Glomerular endothelial cell (primary cell): ENCODE measurements at regions not wholly inside any gene's neighbourhood (a gene's known extent, or its start where the extent isn't known, plus 50 kb on each side); places are given as distances from the start of the nearest gene placed in this dataset.
A peak's percentile ranks its signal among the peaks of the same experiment; 100 is the strongest.

Source experiments
- DNase-seq: peaks from one replicate; pipeline ENCODE4 v3.0.0-alpha.2; 2011; ENCODE audit warnings: low read depth, low spot score; ENCODE audit errors: extremely low read depth

DNA sequence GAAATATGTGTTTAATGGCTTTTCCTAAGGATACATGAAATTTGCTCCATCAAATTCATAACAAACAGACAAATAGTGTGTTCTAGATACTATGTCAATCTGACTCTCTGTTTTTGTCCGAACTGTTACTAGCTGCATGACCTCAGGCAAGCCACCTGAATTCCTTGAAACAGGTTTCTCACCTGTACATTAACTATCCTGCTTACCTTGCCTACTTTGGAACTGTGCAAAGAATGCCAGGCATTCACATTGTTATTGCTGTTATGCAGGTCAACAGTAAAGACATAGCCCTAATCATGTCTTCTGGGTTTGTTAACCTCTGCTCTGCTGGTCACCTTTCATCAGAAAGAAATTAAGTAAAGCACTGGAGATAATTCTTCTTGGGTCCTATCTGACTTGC is 1283.9 kb upstream of the CELF2 start:
- no peak for DNase-seq

DNA sequence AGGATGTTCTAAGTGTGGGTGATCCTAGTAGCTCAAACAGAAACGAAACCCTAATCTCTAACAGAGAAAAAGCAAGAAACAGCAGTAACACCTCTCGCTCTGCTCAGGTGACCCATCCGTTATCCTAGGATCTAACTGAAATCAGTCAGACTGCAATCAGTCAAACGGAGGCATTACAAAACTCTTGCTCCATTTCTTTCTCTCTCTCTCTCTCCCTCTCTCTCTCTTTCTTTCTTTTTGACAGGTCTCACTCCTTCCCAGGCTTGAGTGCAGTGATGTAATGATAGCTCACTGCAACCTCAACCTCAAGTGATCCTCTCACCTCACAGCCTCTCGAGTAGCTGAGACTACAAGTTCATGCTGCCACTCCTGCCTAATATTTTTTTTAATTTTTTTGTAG is 1283.5 kb upstream of the CELF2 start:
- DNase-seq, result no peak

DNA sequence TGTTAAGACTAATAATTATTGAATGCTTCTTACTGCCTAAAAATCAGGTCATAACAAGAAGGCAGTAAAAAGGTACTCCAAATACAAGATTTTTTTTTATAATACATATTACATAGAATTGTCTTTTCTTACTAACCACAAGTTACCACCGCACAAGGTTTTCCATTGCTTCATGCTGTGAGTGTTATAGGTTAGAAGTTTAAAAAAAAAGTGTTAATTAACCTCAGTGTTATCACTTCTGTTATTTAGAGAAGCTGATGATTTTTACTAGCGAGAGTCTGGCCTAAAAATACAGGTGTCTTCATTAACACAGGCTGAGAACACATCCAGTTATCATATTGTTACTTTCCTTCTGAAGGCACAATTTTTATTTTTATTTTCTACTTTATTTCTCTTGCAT is 1281.9 kb upstream of the CELF2 start:
- no peak for DNase-seq

DNA sequence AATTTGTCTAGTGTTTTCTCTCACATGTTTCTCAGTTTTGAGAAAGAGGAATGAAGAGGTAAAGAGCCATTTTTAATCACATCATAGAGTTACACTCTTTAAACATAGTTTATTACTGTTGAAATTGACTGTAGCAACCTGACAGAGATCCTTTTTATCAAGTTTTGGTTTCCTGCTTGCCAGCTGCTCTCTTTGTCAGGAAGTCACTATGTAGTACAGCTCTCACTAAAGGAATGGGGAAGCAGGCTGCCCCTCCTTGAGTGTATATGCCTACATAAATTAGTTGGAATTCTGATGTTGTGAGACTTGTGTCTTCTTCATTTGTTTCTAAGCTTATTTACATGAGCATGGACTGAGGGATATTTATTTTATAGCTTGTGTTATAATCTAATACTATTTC is 1274.0 kb upstream of the CELF2 start:
- no peak for DNase-seq

DNA sequence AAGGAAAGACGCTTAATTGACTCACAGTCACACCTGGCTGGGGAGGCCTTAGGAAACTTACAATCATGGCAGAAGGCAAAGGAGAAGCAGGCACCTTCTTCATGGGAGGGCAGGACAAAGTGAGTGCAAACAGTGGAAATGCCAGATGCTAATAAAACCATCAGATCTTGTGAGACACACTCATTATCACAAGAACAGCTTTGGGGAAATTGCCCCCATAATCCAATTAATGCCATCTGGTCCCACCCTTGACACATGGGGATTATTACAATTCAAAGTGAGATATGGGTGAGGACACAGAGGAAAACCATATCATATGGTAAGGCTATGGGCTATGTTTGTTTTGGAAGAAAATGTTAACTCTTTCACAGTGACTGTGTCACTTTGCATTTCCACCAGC is 1272.5 kb upstream of the CELF2 start:
- no peak for DNase-seq

DNA sequence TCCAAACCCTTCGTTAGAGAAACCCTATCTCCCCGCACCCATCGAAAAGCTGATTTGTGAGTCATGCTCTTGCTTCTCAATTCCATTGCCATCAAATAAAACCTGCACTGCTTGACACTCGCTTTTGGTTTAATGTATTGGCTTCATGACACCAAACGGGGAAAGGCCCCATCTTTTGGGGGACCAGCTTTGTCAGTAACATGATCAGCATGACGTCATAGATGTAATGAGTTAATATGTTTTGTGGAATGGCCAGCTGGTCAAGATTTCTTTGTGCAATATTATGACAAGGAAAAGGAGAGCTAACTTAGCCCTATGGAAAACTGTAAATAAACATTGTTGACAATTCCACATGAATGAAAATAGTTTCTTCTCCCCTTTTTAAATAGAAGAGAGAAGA is 1260.5 kb upstream of the CELF2 start:
- no peak for DNase-seq

DNA sequence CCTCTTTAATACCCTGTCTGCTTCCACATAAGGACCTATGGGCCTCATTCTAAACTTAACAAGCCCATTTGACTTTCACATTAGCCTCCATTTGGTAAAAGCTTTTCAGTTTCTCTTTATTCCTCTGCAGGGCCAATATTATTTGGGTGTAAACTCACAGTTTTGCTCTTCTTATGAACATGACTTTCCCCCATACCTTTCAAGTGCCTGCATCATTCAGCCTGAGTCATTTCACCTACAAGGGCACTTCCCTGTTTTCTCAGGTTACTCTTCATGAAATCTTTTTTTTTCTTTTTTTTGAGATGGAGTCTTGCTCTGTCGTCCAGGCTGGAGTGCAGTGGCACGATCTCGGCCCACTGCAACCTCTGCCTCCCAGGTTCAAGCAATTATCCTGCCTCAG is 1258.1 kb upstream of the CELF2 start:
- no peak for DNase-seq

DNA sequence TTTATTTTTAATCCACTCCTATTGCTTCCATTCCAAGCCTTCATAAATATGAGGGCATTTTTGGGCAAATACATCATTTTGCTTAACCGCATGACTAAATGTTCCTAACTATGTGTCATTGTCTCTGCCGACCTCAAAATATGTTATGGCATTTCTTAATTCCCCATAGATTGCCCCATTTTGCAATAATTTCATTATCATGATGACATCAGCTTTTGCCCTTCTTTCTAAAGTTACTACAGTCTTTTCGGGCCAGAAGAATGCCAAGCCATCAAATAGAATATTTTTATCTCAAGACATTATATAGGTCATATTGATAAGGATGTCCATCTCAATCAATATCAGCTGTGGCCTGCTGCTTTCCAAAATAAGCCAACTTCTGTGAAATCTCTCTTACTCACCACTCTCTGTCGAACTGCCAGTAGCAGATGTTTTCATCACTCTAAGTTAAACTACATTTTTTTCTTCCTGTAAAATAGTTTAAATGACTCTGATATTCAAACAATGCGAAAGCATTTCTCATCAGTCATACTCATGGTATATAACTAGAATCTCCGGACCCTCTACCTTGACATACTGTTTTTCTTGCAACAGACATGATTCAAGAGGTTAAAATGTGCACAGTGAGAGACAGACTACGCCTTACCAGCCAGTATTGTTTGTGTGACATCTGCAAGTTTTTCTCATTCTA is 1254.6 kb upstream of the CELF2 start:
- no peak for DNase-seq

DNA sequence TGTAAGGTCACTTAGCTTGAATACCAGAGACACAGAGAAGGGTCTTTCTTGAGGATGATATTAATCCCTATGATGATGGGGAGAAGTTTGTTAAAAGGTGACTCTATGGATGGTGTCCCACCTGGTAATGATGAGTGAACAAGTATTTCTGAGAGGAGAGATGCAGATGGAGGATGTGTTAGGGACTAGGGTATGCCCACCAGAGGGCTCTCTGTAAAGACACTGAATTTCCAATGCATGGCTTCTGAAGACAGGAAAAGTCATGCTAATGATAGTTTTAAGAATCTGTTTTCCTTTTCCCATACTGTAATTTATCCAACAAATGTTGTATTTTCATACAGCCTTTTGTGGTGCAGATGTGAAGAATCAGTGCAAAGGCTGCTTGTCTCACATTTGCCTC is 1250.9 kb upstream of the CELF2 start:
- no peak for DNase-seq

DNA sequence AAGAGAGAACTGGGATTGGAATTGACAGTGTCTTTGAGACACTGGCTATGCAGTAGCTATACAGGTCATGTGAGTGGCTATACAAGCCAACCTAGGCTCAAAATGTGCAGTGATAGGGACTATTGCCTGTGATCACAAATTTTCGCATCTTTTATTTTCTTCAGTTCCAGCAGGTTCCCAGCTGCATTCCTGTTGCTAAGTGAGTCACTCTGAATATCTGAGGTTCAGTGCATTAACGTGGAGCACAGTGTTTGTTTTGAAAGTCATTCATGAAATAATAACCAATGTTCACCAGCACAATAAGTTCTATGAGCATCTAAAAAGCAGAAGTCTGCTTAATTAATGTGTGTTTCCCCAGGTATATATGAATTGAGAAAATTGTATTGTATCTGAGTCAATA is 1236.0 kb upstream of the CELF2 start:
- no peak for DNase-seq

DNA sequence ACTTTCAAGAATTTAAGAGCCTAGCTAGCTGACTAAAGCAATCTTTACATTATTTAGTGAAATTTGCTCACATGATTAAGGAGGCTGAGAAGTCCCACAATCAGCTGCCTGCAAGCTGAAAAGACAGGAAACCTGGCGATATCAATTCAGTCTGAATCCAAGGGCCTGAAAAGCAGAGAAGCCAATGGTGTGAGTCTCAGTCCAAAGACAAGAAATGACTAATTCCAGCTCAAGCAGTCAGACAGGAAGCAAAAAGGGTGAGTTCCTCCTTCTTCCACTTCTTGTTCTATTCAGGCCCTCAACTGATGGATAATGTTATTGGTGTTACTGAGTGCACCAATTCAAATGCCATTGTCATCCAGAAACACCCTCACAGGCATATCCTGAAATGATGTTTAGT is 1231.6 kb upstream of the CELF2 start:
- peak; percentile 22 for DNase-seq

DNA sequence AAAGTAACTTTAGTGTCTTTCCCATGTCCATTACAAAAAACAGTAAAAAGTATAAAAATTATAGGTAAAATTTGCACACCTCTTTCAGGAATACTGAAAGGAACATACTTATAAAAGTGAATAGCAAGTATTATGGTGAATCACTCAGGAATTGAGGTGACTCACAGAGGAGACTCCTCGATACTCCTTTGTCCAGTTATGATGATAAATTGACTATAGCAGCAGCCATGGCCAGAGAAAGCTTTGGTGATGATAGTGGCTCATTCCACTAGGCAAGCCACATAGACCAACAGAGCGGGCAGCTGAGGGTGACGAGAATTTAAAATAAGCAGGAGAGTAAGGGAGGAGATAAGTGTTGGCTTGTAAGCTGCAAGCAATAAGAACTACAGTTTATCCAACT is 1231.1 kb upstream of the CELF2 start:
- peak; percentile 0 for DNase-seq

DNA sequence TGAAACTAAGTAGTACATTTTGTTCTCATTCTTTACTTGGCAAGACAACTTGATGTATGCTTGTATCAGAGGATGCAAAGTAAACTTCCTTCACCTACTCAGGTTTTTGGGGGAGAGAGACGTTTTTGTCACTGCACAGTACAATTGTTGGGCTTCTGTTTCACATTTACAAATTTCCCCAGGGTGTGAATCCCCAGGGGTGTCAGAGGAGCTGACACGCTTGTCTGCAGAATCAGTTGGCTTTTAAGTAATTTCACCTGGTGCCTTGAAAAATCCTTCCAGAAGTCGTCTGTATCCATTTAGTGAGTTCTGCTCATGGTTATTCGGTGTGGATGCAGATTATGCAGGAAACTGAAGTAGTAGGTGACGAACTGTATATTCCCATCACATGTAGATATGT is 1227.7 kb upstream of the CELF2 start:
- DNase-seq, result no peak

DNA sequence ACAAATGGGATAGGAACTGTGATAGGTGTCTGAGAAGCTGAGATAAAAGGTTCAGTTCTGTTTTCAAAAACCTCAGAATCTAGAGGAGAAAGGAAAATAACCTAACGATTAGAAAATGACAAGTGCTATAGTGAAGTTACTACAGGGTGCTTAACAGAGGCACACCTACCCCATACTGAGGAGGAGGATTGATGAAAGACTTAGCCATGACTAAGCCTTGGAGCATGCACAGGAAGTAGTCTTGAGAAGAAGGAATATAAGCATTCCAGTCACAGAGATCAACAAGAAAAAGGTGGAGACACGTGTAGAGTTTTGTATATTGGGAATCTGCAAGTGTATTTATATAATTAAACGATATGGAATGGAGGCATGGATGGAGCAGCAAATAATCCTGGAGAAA is 1225.5 kb upstream of the CELF2 start:
- no peak for DNase-seq

DNA sequence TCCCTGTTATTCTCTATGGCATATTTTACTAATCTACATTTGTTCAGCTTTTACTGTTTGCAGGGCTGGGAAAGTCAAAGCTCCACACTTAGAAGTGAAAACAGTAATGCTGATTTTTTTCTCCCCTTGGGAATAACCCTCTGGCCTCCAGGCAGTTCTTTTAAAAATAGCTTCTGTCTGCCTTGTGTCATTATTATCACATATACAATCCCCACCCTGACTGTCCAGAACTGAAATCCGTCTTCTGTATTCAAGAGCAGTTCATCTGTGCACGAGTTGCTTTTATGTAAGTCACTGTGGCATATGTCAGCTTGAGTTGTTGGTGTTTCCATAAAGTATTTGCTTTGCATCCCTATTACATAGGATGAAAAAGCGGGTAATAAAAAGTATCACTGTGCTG is 1221.1 kb upstream of the CELF2 start:
- DNase-seq, result no peak

DNA sequence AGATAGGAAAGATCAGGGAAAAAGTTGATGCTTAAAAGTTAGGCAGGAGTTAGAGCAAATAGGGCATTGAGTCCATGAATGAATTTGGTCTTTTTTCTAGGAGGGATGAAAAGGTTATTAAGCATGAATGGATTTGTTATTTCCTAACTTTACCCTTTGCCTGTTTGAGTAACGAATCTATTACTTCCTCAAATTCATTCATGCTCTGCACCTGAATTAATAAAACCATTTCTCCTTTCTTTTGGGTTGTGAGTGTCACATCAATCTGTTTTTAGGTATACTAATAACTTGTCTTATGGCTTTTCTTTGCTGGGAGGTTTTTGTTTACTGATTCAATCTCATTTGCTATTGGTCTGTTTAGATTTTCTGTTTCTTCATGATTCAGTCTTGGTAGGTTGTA is 1217.7 kb upstream of the CELF2 start:
- no peak for DNase-seq

DNA sequence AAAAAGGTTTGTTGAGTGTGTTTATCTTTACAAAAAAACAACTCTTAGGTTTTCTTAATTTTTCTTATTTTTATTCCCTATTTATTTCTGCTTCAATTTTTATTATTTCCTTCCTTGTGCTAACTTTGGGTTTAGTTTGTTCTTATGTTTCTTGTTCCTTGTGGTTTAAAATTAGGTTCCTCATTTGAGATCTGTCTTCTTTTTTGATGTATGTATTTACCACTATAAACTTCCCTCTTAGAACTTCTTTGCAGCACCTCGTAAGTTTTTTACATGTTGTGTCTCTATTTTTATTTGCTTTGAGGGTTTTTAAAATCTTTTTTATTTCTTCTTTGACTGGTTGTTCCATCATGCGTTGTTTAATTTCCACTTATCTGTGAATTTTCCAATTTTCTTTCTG is 1217.1 kb upstream of the CELF2 start:
- no peak for DNase-seq

DNA sequence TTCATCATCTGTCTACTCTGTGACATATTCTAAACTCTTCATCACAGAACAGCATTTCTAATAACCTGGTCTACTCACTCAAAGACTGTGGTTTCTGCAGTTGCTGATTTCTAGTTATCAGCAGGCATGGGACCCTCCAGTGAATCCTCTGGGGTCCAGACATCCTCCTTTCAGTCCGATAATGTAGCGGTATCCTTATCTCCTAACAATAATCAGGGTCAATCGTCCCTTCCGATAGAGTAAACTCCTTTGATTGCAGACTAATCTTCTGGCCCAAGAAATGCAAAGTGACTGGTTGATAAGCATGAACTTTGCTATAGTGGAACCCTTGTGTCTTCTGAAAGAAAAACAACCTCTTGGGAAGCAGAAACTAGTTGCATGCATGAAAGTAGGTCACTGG is 1209.8 kb upstream of the CELF2 start:
- DNase-seq, result no peak

DNA sequence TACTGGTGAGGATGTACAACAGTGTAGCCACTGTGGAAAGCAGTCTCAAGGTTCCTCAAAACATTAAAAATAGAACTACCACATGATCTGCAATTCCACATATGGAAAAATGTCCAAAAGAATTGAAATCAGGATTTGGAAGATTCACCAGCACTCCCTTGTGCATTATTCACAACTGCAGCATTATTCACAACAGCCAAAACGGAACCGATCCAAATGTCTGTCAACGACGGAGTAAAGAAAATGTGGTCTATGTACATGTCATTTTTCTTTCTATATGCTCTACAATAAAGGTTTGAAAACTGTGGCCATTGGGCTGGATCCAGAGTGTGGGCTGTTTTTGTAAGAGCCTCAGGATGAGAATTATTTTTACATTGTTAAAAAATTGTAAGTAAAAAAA is 1206.1 kb upstream of the CELF2 start:
- no peak for DNase-seq

DNA sequence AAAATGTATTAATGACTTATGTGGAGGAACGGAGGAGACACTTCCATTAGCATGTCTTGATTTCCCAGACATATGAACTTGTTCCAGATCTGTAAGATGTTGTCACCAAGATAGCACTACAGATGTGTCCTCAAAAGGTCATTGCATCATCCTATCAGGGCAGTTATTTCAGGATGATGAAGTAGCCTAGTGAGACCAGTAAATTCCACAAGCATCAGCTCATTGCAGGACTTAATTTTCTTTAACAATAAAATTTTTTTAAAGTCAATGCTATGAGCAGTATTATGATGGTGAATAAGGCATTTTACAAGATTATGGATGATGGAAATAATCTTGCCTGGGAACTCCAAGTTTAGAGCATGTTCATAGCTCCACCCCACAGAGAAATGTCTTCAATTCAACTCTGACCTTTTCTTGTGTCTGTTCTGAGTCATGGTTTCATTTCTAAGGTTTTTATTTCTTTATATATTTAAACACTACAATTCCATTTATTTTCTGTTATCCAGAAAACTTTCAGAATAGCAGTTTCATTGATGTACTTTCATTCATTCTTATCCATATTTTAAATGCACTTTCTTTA is 1203.3 kb upstream of the CELF2 start:
- DNase-seq, result no peak

DNA sequence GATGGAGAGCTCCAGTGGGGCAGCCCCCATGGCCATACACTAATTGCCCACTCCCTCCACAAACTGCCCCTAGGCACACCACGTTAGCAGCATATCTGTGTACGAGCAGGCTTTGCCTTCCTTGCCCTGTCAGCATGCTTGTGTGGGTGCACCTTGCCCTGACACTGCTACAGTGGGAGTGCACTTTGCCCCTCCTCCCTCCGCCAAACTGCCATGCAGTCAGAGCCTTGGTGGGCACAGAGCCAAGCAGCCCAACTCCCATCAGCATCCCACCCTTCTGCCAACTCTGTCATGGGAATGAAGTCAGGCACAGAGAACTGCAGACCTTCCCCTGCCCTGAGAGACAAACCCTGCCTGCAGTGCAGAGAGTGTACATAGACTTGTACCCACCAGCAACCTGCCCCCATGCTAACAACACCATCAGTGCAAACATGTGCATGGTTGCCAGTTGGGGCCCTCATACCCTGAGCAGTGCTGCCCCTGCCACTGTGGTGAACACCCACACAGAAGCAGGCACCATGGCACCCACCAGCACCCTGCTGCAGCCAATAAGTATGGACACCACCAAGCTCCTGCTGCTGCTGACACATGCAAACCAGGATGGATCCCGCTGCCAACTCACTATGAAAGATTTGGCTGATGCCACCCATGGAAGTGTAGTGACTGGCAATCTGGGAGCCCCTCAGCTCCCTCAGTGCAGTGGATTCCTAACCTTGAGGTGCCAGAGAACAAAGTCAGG is 1197.7 kb upstream of the CELF2 start:
- no peak for DNase-seq

DNA sequence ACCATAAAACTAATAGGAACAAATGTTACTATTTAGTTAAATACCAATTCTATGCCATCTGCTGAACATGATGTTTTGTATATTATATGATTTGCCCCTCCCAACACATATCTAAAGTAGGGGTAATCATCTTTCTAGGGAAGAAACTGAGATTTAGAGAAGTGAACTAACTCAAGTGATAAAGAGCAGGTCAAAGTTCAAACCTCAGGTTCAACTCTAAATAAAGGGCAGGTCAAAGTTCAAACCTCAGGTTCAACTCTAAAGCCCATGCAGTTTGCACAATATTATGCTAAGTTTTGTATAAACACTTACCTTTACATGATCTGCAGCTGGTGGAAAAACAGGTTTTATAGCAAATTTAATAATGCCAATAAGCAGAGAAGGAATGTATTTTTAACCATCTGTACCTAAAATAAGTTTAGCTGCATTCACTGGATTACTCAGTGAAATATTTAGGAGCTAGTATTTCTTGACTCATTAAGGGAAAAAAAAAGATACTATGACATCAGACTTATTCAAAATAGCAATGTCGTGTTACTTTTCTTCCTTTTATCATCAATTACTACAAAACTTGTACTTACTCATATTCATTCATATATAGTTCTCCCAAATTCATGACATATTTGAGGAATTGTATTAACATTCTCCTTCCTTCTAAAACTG is 1194.3 kb upstream of the CELF2 start:
- DNase-seq, result no peak
